WTC11 (cell line): ENCODE measurements at regions not wholly inside any gene's neighbourhood (a gene's known extent, or its start where the extent isn't known, plus 50 kb on each side); places are given as distances from the start of the nearest gene placed in this dataset.

Experiments used
- ATAC-seq: fragments of 200-7000 bp; cut with Tn5 transposase; 2 replicates; pipeline ENCODE4 v1.10.0; 2021; ENCODE audit warnings: mild to moderate bottlenecking, moderate library complexity
- CTCF ChIA-PET: fragments of 300-600 bp; sonication (Branson Sonifier 250); formaldehyde crosslinking; loops from one replicate; lab custom pipeline; 2021; ENCODE audit warnings: antibody characterized with exemption; lab: Charles Lee
- POLR2A ChIA-PET: fragments of 350-600 bp; sonication (Branson Sonifier 250); formaldehyde crosslinking; loops from one replicate; lab custom pipeline; 2021; ENCODE audit warnings: antibody characterized with exemption; lab: Charles Lee
- DNase-seq: peaks from one replicate; pipeline ENCODE4 v3.0.0; 2021; ENCODE audit warnings: low spot score
- H3K27ac Mint-ChIP-seq: 2 replicates; pipeline ENCODE4 v1.8.0; 2021; ENCODE audit warnings: mixed read lengths
- H3K27me3 Mint-ChIP-seq: 2 replicates; pipeline ENCODE4 v1.8.0; 2021; ENCODE audit warnings: low read depth, mild to moderate bottlenecking, moderate library complexity, mixed read lengths
- H3K36me3 Mint-ChIP-seq: 2 replicates; pipeline ENCODE4 v1.8.0; 2021; ENCODE audit warnings: mixed read lengths
- H3K4me1 Mint-ChIP-seq: 2 replicates; pipeline ENCODE4 v1.8.0; 2022; ENCODE audit warnings: mixed read lengths
- H3K4me3 Mint-ChIP-seq: 2 replicates; pipeline ENCODE4 v1.8.0; 2021; ENCODE audit warnings: mild to moderate bottlenecking, moderate library complexity, mixed read lengths
- H3K9me3 Mint-ChIP-seq: 2 replicates; pipeline ENCODE4 v1.8.0; 2021; ENCODE audit warnings: mixed read lengths
- AFF4 ChIP-seq: sonication (generic); formaldehyde crosslinking; IDR thresholded peaks from 2 replicates; pipeline ENCODE4 v1.8.1; 2023; ENCODE audit warnings: mild to moderate bottlenecking, missing genetic modification reagents, borderline replicate concordance
- ATF2 ChIP-seq: sonication (generic); formaldehyde crosslinking; IDR thresholded peaks from 2 replicates; pipeline ENCODE4 v1.8.1; 2022; ENCODE audit warnings: low read depth, missing genetic modification reagents, borderline replicate concordance
- ATF3 ChIP-seq: sonication (generic); formaldehyde crosslinking; conservative IDR thresholded peaks from 2 replicates; pipeline ENCODE4 v1.8.1; 2022; ENCODE audit warnings: mild to moderate bottlenecking, missing genetic modification reagents
- CBFB ChIP-seq: sonication (generic); formaldehyde crosslinking; IDR thresholded peaks from 2 replicates; pipeline ENCODE4 v1.8.1; 2022; ENCODE audit warnings: mild to moderate bottlenecking, low read depth, missing genetic modification reagents
- E2F1 ChIP-seq: sonication (generic); formaldehyde crosslinking; IDR thresholded peaks from 2 replicates; pipeline ENCODE4 v1.8.0; 2022; ENCODE audit warnings: mild to moderate bottlenecking, missing genetic modification reagents
- E2F5 ChIP-seq: sonication (generic); formaldehyde crosslinking; IDR thresholded peaks from 2 replicates; pipeline ENCODE4 v1.8.1; 2022; ENCODE audit warnings: mild to moderate bottlenecking, moderate library complexity, missing genetic modification reagents
- FOXJ3 ChIP-seq: sonication (generic); formaldehyde crosslinking; IDR thresholded peaks from 2 replicates; pipeline ENCODE4 v1.9.0; 2021; ENCODE audit warnings: missing genetic modification reagents, mild to moderate bottlenecking, borderline replicate concordance
- JUN ChIP-seq: sonication (generic); formaldehyde crosslinking; IDR thresholded peaks from 2 replicates; pipeline ENCODE4 v1.8.0; 2023; ENCODE audit warnings: mild to moderate bottlenecking, missing genetic modification reagents
- MYBL2 ChIP-seq: sonication (generic); formaldehyde crosslinking; IDR thresholded peaks from 2 replicates; pipeline ENCODE4 v1.8.1; 2023; ENCODE audit warnings: mild to moderate bottlenecking, moderate library complexity, missing genetic modification reagents
- NR1H2 ChIP-seq: sonication (generic); formaldehyde crosslinking; IDR thresholded peaks from 2 replicates; pipeline ENCODE4 v1.9.0; 2021; ENCODE audit warnings: mild to moderate bottlenecking, moderate library complexity, missing genetic modification reagents
- NR3C1 ChIP-seq: sonication (generic); formaldehyde crosslinking; conservative IDR thresholded peaks from 2 replicates; pipeline ENCODE4 v1.8.1; 2023; ENCODE audit warnings: low read depth, mild to moderate bottlenecking, missing genetic modification reagents
- SMAD3 ChIP-seq: sonication (generic); formaldehyde crosslinking; IDR thresholded peaks from 2 replicates; pipeline ENCODE4 v1.8.0; 2022; ENCODE audit warnings: missing genetic modification reagents, mild to moderate bottlenecking, borderline replicate concordance
- STAT6 ChIP-seq: sonication (generic); formaldehyde crosslinking; conservative IDR thresholded peaks from 2 replicates; pipeline ENCODE4 v1.8.1; 2023; ENCODE audit warnings: mild to moderate bottlenecking, low read depth, missing genetic modification reagents, moderate library complexity
- TCF7 ChIP-seq: sonication (generic); formaldehyde crosslinking; IDR thresholded peaks from 2 replicates; pipeline ENCODE4 v1.8.0; 2022; ENCODE audit warnings: mild to moderate bottlenecking, low read depth, missing genetic modification reagents, moderate library complexity
- ZMAT4 ChIP-seq: fragments of 250-450 bp; sonication (Bioruptor Pico); IDR thresholded peaks from 2 replicates; pipeline ENCODE4 v1.9.0; 2021; ENCODE audit warnings: mild to moderate bottlenecking
- ZNF138 ChIP-seq: sonication (generic); formaldehyde crosslinking; conservative IDR thresholded peaks from 2 replicates; pipeline ENCODE4 v1.8.1; 2022; ENCODE audit warnings: mild to moderate bottlenecking, moderate library complexity, missing genetic modification reagents
- ZNF317 ChIP-seq: sonication (generic); formaldehyde crosslinking; IDR thresholded peaks from 2 replicates; pipeline ENCODE4 v1.8.1; 2023; ENCODE audit warnings: low read depth, mild to moderate bottlenecking, moderate library complexity, missing genetic modification reagents, borderline replicate concordance
- ZNF512 ChIP-seq: sonication (generic); formaldehyde crosslinking; IDR thresholded peaks from 2 replicates; pipeline ENCODE4 v1.8.1; 2022; ENCODE audit warnings: missing genetic modification reagents, borderline replicate concordance
- ZNF532 ChIP-seq: fragments of 250-450 bp; sonication (Bioruptor Pico); IDR thresholded peaks from 2 replicates; pipeline ENCODE4 v1.9.0; 2021; ENCODE audit warnings: mild to moderate bottlenecking, borderline replicate concordance

- TF ChIP-seq NR3C1 (CRISPR knock-in tag): no peak
- no peak for TF ChIP-seq CBFB
- TF ChIP-seq SMAD3 (CRISPR knock-in tag): no peak
- TF ChIP-seq ATF3 (CRISPR knock-in tag): no peak
- no peak for TF ChIP-seq ZNF532 (CRISPR knock-in tag)
- TF ChIP-seq NR1H2 (CRISPR knock-in tag): no peak
- TF ChIP-seq E2F5: no peak
- TF ChIP-seq TCF7 (CRISPR knock-in tag): no peak
- no peak for TF ChIP-seq ZNF138 (CRISPR knock-in tag)
- no peak for TF ChIP-seq E2F1
- no peak for TF ChIP-seq STAT6 (CRISPR knock-in tag)
- no peak for TF ChIP-seq AFF4
- TF ChIP-seq ZNF317 (CRISPR knock-in tag): no peak
- TF ChIP-seq ZNF512 (CRISPR knock-in tag): no peak
- no peak for TF ChIP-seq FOXJ3
- TF ChIP-seq JUN (CRISPR knock-in tag): no peak
- TF ChIP-seq ATF2 (CRISPR knock-in tag): no peak
- no peak for TF ChIP-seq MYBL2 (CRISPR knock-in tag)
- TF ChIP-seq ZMAT4: no peak
- TF ChIP-seq, all 79 proteins: peak for 0
- ChIA-PET POLR2A (no interaction called here), CTCF (no interaction called here)
- Mint-ChIP-seq H3K4me1 (peaks cover 5% of the 10 kb centered on the region), H3K4me3 (no peak overlapping the region), H3K36me3 (no peaks in the 10 kb centered on the region), H3K9me3 (no peaks in the 10 kb centered on the region), H3K27ac (no peak overlapping the region), H3K27me3 (no peaks in the 10 kb centered on the region)
- no peak for ATAC-seq
- DNase-seq: no peak
These were observed 198.9 kb upstream of the SLC27A6 start for GRCh38 chr5:128766406-128766805.
